Stimulated activated naive B cell treated with anti-CD40 and anti-IgM and Interleukin-4, amounts not matched to agents 10 μg/mL and 1 μg/mL and 100 μg/mL, for 72 hours (primary cell): ENCODE measurements at regions not wholly inside any gene's neighbourhood (a gene's known extent, or its start where the extent isn't known, plus 50 kb on each side); places are given as distances from the start of the nearest gene placed in this dataset.

Source experiments
- ATAC-seq, 2 donors: fragments of 150-1000 bp; cut with Tn5 transposase; replicated peaks; 2 replicates each; pipeline ENCODE4 v1.10.0; 2021; ENCODE audit warnings: moderate library complexity in 1 of 2
- DNase-seq: peaks from one replicate; pipeline ENCODE4 v3.0.0; 2021
- H3K27ac Mint-ChIP-seq: one replicate; pipeline ENCODE4 v1.8.0; 2022; ENCODE audit warnings: mild to moderate bottlenecking, mixed read lengths
- H3K27me3 Mint-ChIP-seq, 2 donors: one replicate each; pipeline ENCODE4 v1.8.0; 2022; ENCODE audit warnings: mixed read lengths in 2 of 2
- H3K36me3 Mint-ChIP-seq, 2 donors: one replicate each; pipeline ENCODE4 v1.8.0; 2022; ENCODE audit warnings: mixed read lengths in 2 of 2, mild to moderate bottlenecking in 1 of 2
- H3K4me1 Mint-ChIP-seq, 2 donors: one replicate each; pipeline ENCODE4 v1.8.0; 2022; ENCODE audit warnings: mixed read lengths in 2 of 2, mild to moderate bottlenecking in 1 of 2
- H3K4me3 Mint-ChIP-seq, 2 donors: one replicate each; pipeline ENCODE4 v1.8.0; 2022; ENCODE audit warnings: mild to moderate bottlenecking in 2 of 2, mixed read lengths in 2 of 2, moderate library complexity in 1 of 2
- H3K9me3 Mint-ChIP-seq, 2 donors: one replicate each; pipeline ENCODE4 v1.8.0; 2022; ENCODE audit warnings: mixed read lengths in 2 of 2, mild to moderate bottlenecking in 1 of 2

GRCh38 chr14:100955201-100955600 is 51.7 kb upstream of the RTL1 start:
- Mint-ChIP-seq H3K9me3 (no peaks in the 10 kb centered on the region), H3K27ac (no peak overlapping the region), H3K4me3 (no peak overlapping the region), H3K36me3 (no peaks in the 10 kb centered on the region), H3K27me3 (peaks cover 0 to 1% of the 10 kb centered on the region in 2 donors), H3K4me1 (no peaks in the 10 kb centered on the region)
- ATAC-seq, result no peak
- no peak for DNase-seq

- H3K9me3 Mint-ChIP-seq, result peaks cover 0 to 3% of the 10 kb centered on the region in 2 donors
- H3K36me3 Mint-ChIP-seq, result no peaks in the 10 kb centered on the region
- peaks cover 0 to 6% of the 10 kb centered on the region in 2 donors for H3K27me3 Mint-ChIP-seq
- no peak overlapping the region for H3K4me3 Mint-ChIP-seq
- no peaks in the 10 kb centered on the region for H3K4me1 Mint-ChIP-seq
- ATAC-seq (no peak), DNase-seq (no peak)
- no peak overlapping the region for H3K27ac Mint-ChIP-seq
Observed at GRCh38 chr14:100962494-100962893, 59.0 kb upstream of the RTL1 start.

GRCh38 chr14:100965296-100965695 is 61.8 kb upstream of the RTL1 start:
- ATAC-seq, result no peak
- Mint-ChIP-seq H3K27me3 (peaks cover 0 to 4% of the 10 kb centered on the region in 2 donors), H3K9me3 (peaks cover 0 to 3% of the 10 kb centered on the region in 2 donors), H3K4me1 (no peaks in the 10 kb centered on the region), H3K27ac (no peak overlapping the region), H3K4me3 (no peak overlapping the region), H3K36me3 (no peaks in the 10 kb centered on the region)
- DNase-seq, result no peak

GRCh38 chr14:100967178-100967577 is 63.7 kb upstream of the RTL1 start:
- Mint-ChIP-seq H3K36me3 (no peaks in the 10 kb centered on the region), H3K4me3 (no peak overlapping the region)

GRCh38 chr14:100967930-100968329 is 64.4 kb upstream of the RTL1 start:
- no peaks in the 10 kb centered on the region for H3K36me3 Mint-ChIP-seq
- no peaks in the 10 kb centered on the region for H3K27me3 Mint-ChIP-seq
- no peak overlapping the region for H3K27ac Mint-ChIP-seq
- no peaks in the 10 kb centered on the region for H3K4me1 Mint-ChIP-seq
- peaks cover 0 to 3% of the 10 kb centered on the region in 2 donors for H3K9me3 Mint-ChIP-seq
- ATAC-seq (no peak), DNase-seq (no peak)
- no peak overlapping the region for H3K4me3 Mint-ChIP-seq

More at GRCh38 chr14:100967178-100967577, 63.7 kb upstream of the RTL1 start:
- ATAC-seq, result no peak
- no peak for DNase-seq
- no peaks in the 10 kb centered on the region for H3K4me1 Mint-ChIP-seq
- peaks cover 0 to 3% of the 10 kb centered on the region in 2 donors for H3K9me3 Mint-ChIP-seq
- H3K27ac Mint-ChIP-seq, result no peak overlapping the region
- H3K27me3 Mint-ChIP-seq, result no peaks in the 10 kb centered on the region

GRCh38 chr14:100972118-100972897 is 68.8 kb upstream of the RTL1 start:
- H3K4me3 Mint-ChIP-seq, result no peak overlapping the region
- no peaks in the 10 kb centered on the region for H3K9me3 Mint-ChIP-seq
- DNase-seq (no peak), ATAC-seq (no peak)
- no peaks in the 10 kb centered on the region for H3K4me1 Mint-ChIP-seq
- no peak overlapping the region for H3K27ac Mint-ChIP-seq
- H3K36me3 Mint-ChIP-seq, result no peaks in the 10 kb centered on the region
- no peaks in the 10 kb centered on the region for H3K27me3 Mint-ChIP-seq

GRCh38 chr14:100975671-100976070 is 72.1 kb upstream of the RTL1 start:
- no peaks in the 10 kb centered on the region for H3K27me3 Mint-ChIP-seq
- ATAC-seq (no peak), DNase-seq (no peak)
- no peak overlapping the region for H3K27ac Mint-ChIP-seq
- no peaks in the 10 kb centered on the region for H3K9me3 Mint-ChIP-seq
- no peaks in the 10 kb centered on the region for H3K36me3 Mint-ChIP-seq
- no peak overlapping the region for H3K4me3 Mint-ChIP-seq
- no peaks in the 10 kb centered on the region for H3K4me1 Mint-ChIP-seq

- H3K4me1 Mint-ChIP-seq, result no peaks in the 10 kb centered on the region
- no peak overlapping the region for H3K27ac Mint-ChIP-seq
- no peaks in the 10 kb centered on the region for H3K9me3 Mint-ChIP-seq
- peaks cover 0 to 3% of the 10 kb centered on the region in 2 donors for H3K27me3 Mint-ChIP-seq
- DNase-seq (no peak), ATAC-seq (no peak)
- H3K4me3 Mint-ChIP-seq, result no peak overlapping the region
- H3K36me3 Mint-ChIP-seq, result no peaks in the 10 kb centered on the region
Observed at GRCh38 chr14:100979079-100979478, 75.6 kb upstream of the RTL1 start.

GRCh38 chr14:100979780-100980179 is 76.3 kb upstream of the RTL1 start:
- no peak overlapping the region for H3K4me3 Mint-ChIP-seq
- H3K9me3 Mint-ChIP-seq, result no peaks in the 10 kb centered on the region

GRCh38 chr14:100980823-100981222 is 77.3 kb upstream of the RTL1 start:
- Mint-ChIP-seq H3K9me3 (no peaks in the 10 kb centered on the region), H3K4me3 (no peak overlapping the region), H3K4me1 (no peaks in the 10 kb centered on the region), H3K36me3 (no peaks in the 10 kb centered on the region), H3K27me3 (peaks cover 0 to 6% of the 10 kb centered on the region in 2 donors), H3K27ac (no peak overlapping the region)
- DNase-seq, result no peak
- no peak for ATAC-seq

More at GRCh38 chr14:100979780-100980179, 76.3 kb upstream of the RTL1 start:
- Mint-ChIP-seq H3K27me3 (peaks cover 0 to 3% of the 10 kb centered on the region in 2 donors), H3K36me3 (no peaks in the 10 kb centered on the region), H3K27ac (no peak overlapping the region), H3K4me1 (no peaks in the 10 kb centered on the region)
- DNase-seq, result no peak
- no peak for ATAC-seq

GRCh38 chr14:100981809-100982208 is 78.3 kb upstream of the RTL1 start:
- no peak overlapping the region for H3K27ac Mint-ChIP-seq
- H3K9me3 Mint-ChIP-seq, result no peaks in the 10 kb centered on the region
- H3K4me3 Mint-ChIP-seq, result no peak overlapping the region
- no peaks in the 10 kb centered on the region for H3K36me3 Mint-ChIP-seq
- H3K27me3 Mint-ChIP-seq, result peaks cover 0 to 6% of the 10 kb centered on the region in 2 donors
- ATAC-seq (no peak), DNase-seq (no peak)
- H3K4me1 Mint-ChIP-seq, result no peaks in the 10 kb centered on the region

- H3K4me3 Mint-ChIP-seq, result no peak overlapping the region
- H3K27ac Mint-ChIP-seq, result no peak overlapping the region
- peaks cover 0 to 6% of the 10 kb centered on the region in 2 donors for H3K27me3 Mint-ChIP-seq
- DNase-seq (no peak), ATAC-seq (no peak)
- H3K9me3 Mint-ChIP-seq, result no peaks in the 10 kb centered on the region
- no peaks in the 10 kb centered on the region for H3K36me3 Mint-ChIP-seq
- no peaks in the 10 kb centered on the region for H3K4me1 Mint-ChIP-seq
Observed at GRCh38 chr14:100982353-100982752, 78.8 kb upstream of the RTL1 start.

GRCh38 chr14:100982762-100983161 is 79.2 kb upstream of the RTL1 start:
- Mint-ChIP-seq H3K27ac (no peak overlapping the region), H3K4me3 (no peak overlapping the region), H3K9me3 (no peaks in the 10 kb centered on the region), H3K27me3 (peaks cover 0 to 6% of the 10 kb centered on the region in 2 donors), H3K4me1 (no peaks in the 10 kb centered on the region), H3K36me3 (no peaks in the 10 kb centered on the region)
- DNase-seq (no peak), ATAC-seq (no peak)

GRCh38 chr14:100983710-100984109 is 80.2 kb upstream of the RTL1 start:
- H3K36me3 Mint-ChIP-seq, result no peaks in the 10 kb centered on the region
- no peak overlapping the region for H3K4me3 Mint-ChIP-seq
- peaks cover 0 to 6% of the 10 kb centered on the region in 2 donors for H3K27me3 Mint-ChIP-seq
- peaks cover 0 to 2% of the 10 kb centered on the region in 2 donors for H3K4me1 Mint-ChIP-seq
- H3K27ac Mint-ChIP-seq, result no peak overlapping the region
- no peaks in the 10 kb centered on the region for H3K9me3 Mint-ChIP-seq
- DNase-seq (no peak), ATAC-seq (no peak)

GRCh38 chr14:100988011-100988410 is 84.5 kb upstream of the RTL1 start:
- no peak for ATAC-seq
- no peak overlapping the region for H3K4me3 Mint-ChIP-seq
- H3K27me3 Mint-ChIP-seq, result peaks cover 0 to 3% of the 10 kb centered on the region in 2 donors
- no peaks in the 10 kb centered on the region for H3K36me3 Mint-ChIP-seq
- peaks cover 0 to 2% of the 10 kb centered on the region in 2 donors for H3K4me1 Mint-ChIP-seq
- no peak overlapping the region for H3K27ac Mint-ChIP-seq
- DNase-seq, result no peak
- no peaks in the 10 kb centered on the region for H3K9me3 Mint-ChIP-seq
